ENCODE measurements at regions not wholly inside any gene's neighbourhood (a gene's known extent, or its start where the extent isn't known, plus 50 kb on each side); places are given as distances from the start of the nearest gene placed in this dataset.
"Not testable (repeated sequence)": the region's sequence is repeated elsewhere in the genome, so short reads cannot be mapped to it uniquely, and the experiment has no call there.

GRCh38 chr20:30164389-30164788, 1093.1 kb upstream of the DEFB115 start:
- intact Hi-C loops (cut with micrococcal nuclease; ENCODE audit: unreplicated experiment); CTCF ChIA-PET (ENCODE audit: low intra/inter-chr PET ratio, low total read pairs); H3K36me3 ChIP-seq (replicated peaks in 1 of 2; ENCODE audit: control insufficient read depth in 1 of 2, insufficient read depth in 2 of 2, low read length in 2 of 2); in situ Hi-C loops (cut with HindIII; ENCODE audit: extremely low pct_ligation_motif_present, low pct_unique_long_range_greater_than_20kb); H3K27me3 ChIP-seq (ENCODE audit: control insufficient read depth in 1 of 2, insufficient read depth in 2 of 2, low read length in 2 of 2); H3K4me1 ChIP-seq (ENCODE audit: insufficient read depth, low read length); POLR2A ChIA-PET; H3K4me2 ChIP-seq (ENCODE audit: low read depth, low read length); ATAC-seq; H3K79me2 ChIP-seq (ENCODE audit: insufficient read depth, low read length); H3K4me3 ChIP-seq (replicated peaks in 1 of 3; ENCODE audit: insufficient read depth in 1 of 3, low read depth in 2 of 3, low read length in 3 of 3); BruUV-seq (replicated peaks); H3K27ac ChIP-seq (ENCODE audit: extremely low read length, insufficient read depth, low read length); DNase-seq (ENCODE audit: low spot score); FAIRE-seq; H2AFZ ChIP-seq (ENCODE audit: low read length); H4K20me1 ChIP-seq (ENCODE audit: insufficient read depth, low read length); H3K9ac ChIP-seq (ENCODE audit: insufficient read depth, low read depth, low read length): not testable (repeated sequence)
- H3K9me3 ChIP-seq (ENCODE audit: low read length): peaks cover 70% of the 10 kb centered on the region
- 14% methylated on average over 2 of the region's 2 CpGs for whole genome bisulfite sequencing (ENCODE audit: low lambda C conversion rate)

- 80% methylated on average over 22 of the region's 22 CpGs for WGBS (ENCODE audit: low lambda C conversion rate)
- no TSS peak for BruUV-seq (replicated peaks)
These were observed 1089.9 kb upstream of the DEFB115 start for GRCh38 chr20:30167540-30167939.

More at GRCh38 chr20:30167540-30167939, 1089.9 kb upstream of the DEFB115 start:
- no peaks in the 10 kb centered on the region for H4K20me1 ChIP-seq (ENCODE audit: insufficient read depth, low read length)
- H2AFZ ChIP-seq (ENCODE audit: low read length): no peak overlapping the region
- H3K4me2 ChIP-seq (ENCODE audit: low read depth, low read length): no peak overlapping the region
- H3K27me3 ChIP-seq (ENCODE audit: control insufficient read depth in 1 of 2, insufficient read depth in 2 of 2, low read length in 2 of 2): no peaks in the 10 kb centered on the region; a peak in 1 of 5 replicates
- intact Hi-C loops (cut with micrococcal nuclease; ENCODE audit: unreplicated experiment) (no loop called here), in situ Hi-C loops (cut with HindIII; ENCODE audit: extremely low pct_ligation_motif_present, low pct_unique_long_range_greater_than_20kb) (no loop called here)
- ChIA-PET CTCF (ENCODE audit: low intra/inter-chr PET ratio, low total read pairs) (no interaction called here), POLR2A (no interaction called here)
- no peaks in the 10 kb centered on the region for H3K79me2 ChIP-seq (ENCODE audit: insufficient read depth, low read length)
- no peak for FAIRE-seq
- TF ChIP-seq ZBTB7B (CRISPR knock-in tag; IDR thresholded peaks at IDR 0.05) (no peak), MXI1 (IDR thresholded peaks at IDR 0.05; ENCODE audit: borderline replicate concordance, low read depth, low read length) (no peak), DMTF1 (CRISPR knock-in tag; IDR thresholded peaks at IDR 0.05) (no peak), ATAD3A (CRISPR knock-in tag; IDR thresholded peaks at IDR 0.05) (no peak), XRCC5 (optimal IDR thresholded peaks at IDR 0.05; ENCODE audit: low read length) (no peak), SIX1 (CRISPR knock-in tag; IDR thresholded peaks at IDR 0.05; ENCODE audit: borderline replicate concordance) (no peak), RXRB (CRISPR knock-in tag; IDR thresholded peaks at IDR 0.05; ENCODE audit: borderline replicate concordance) (no peak), CREB3 (CRISPR knock-in tag; IDR thresholded peaks at IDR 0.05) (no peak), KAT7 (CRISPR knock-in tag; IDR thresholded peaks at IDR 0.05; ENCODE audit: borderline replicate concordance) (no peak), FOXA1 (IDR thresholded peaks at IDR 0.05) (no peak), FOXA1 (CRISPR knock-in tag; IDR thresholded peaks at IDR 0.05) (no peak)
- TF ChIP-seq, protein P1, sequence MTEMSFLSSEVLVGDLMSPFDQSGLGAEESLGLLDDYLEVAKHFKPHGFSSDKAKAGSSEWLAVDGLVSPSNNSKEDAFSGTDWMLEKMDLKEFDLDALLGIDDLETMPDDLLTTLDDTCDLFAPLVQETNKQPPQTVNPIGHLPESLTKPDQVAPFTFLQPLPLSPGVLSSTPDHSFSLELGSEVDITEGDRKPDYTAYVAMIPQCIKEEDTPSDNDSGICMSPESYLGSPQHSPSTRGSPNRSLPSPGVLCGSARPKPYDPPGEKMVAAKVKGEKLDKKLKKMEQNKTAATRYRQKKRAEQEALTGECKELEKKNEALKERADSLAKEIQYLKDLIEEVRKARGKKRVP (CRISPR knock-in tag; IDR thresholded peaks at IDR 0.05): no peak
- TF ChIP-seq, protein P2, sequence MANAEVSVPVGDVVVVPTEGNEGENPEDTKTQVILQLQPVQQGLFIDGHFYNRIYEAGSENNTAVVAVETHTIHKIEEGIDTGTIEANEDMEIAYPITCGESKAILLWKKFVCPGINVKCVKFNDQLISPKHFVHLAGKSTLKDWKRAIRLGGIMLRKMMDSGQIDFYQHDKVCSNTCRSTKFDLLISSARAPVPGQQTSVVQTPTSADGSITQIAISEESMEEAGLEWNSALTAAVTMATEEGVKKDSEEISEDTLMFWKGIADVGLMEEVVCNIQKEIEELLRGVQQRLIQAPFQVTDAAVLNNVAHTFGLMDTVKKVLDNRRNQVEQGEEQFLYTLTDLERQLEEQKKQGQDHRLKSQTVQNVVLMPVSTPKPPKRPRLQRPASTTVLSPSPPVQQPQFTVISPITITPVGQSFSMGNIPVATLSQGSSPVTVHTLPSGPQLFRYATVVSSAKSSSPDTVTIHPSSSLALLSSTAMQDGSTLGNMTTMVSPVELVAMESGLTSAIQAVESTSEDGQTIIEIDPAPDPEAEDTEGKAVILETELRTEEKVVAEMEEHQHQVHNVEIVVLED (CRISPR knock-in tag; IDR thresholded peaks at IDR 0.05; ENCODE audit: borderline replicate concordance): no peak
- no peaks in the 10 kb centered on the region for H3K36me3 ChIP-seq (replicated peaks in 1 of 2; ENCODE audit: control insufficient read depth in 1 of 2, insufficient read depth in 2 of 2, low read length in 2 of 2)
- no peak for ATAC-seq
- H3K9me3 ChIP-seq (ENCODE audit: low read length): peaks cover 71% of the 10 kb centered on the region
- H3K27ac ChIP-seq (ENCODE audit: extremely low read length, insufficient read depth, low read length): no peak overlapping the region
- no peak for DNase-seq (ENCODE audit: low spot score)
- no peak overlapping the region for H3K4me3 ChIP-seq (replicated peaks in 1 of 3; ENCODE audit: insufficient read depth in 1 of 3, low read depth in 2 of 3, low read length in 3 of 3)
- no peaks in the 10 kb centered on the region for H3K4me1 ChIP-seq (ENCODE audit: insufficient read depth, low read length)
- no peak overlapping the region for H3K9ac ChIP-seq (ENCODE audit: insufficient read depth, low read depth, low read length)
